GM23248 (cell line): ENCODE measurements at regions not wholly inside any gene's neighbourhood (a gene's known extent, or its start where the extent isn't known, plus 50 kb on each side); places are given as distances from the start of the nearest gene placed in this dataset.

Experiments
- DNase-seq: peaks from one replicate; pipeline ENCODE4 v3.0.0-alpha.2; 2015
- H2AFZ ChIP-seq: fragments of 200-600 bp; sonication (generic); 2 replicates; pipeline ENCODE4 v1.6.1; 2016; ENCODE audit warnings: antibody characterized with exemption
- H3F3A ChIP-seq: fragments of 200-600 bp; sonication (generic); 2 replicates; pipeline ENCODE4 v1.6.1; 2016; ENCODE audit warnings: mild to moderate bottlenecking, antibody characterized with exemption, mixed run types; ENCODE audit not compliant: insufficient read depth
- H3K27ac ChIP-seq: fragments of 200-600 bp; sonication (generic); 2 replicates; pipeline ENCODE4 v1.5.1; 2016; ENCODE audit warnings: mild to moderate bottlenecking
- H3K27me3 ChIP-seq: fragments of 200-600 bp; sonication (generic); replicated peaks from 2 replicates; pipeline ENCODE4 v1.6.1; 2016; ENCODE audit warnings: mild to moderate bottlenecking; ENCODE audit not compliant: insufficient read depth
- H3K36me3 ChIP-seq: fragments of 200-600 bp; sonication (generic); 2 replicates; pipeline ENCODE4 v1.6.1; 2016; ENCODE audit warnings: low read depth, mild to moderate bottlenecking
- H3K4me1 ChIP-seq: fragments of 200-600 bp; sonication (generic); 2 replicates; pipeline ENCODE4 v1.6.1; 2016; ENCODE audit warnings: mild to moderate bottlenecking; ENCODE audit not compliant: insufficient read depth
- H3K4me2 ChIP-seq: fragments of 200-600 bp; sonication (generic); one replicate; pipeline ENCODE4 v1.6.1; 2016; ENCODE audit warnings: mild to moderate bottlenecking; ENCODE audit not compliant: unreplicated experiment
- H3K4me3 ChIP-seq: fragments of 200-600 bp; sonication (generic); 2 replicates; pipeline ENCODE4 v1.5.1; 2016; ENCODE audit warnings: mild to moderate bottlenecking
- H3K79me2 ChIP-seq: fragments of 200-600 bp; sonication (generic); 2 replicates; pipeline ENCODE4 v1.6.1; 2016; ENCODE audit warnings: mild to moderate bottlenecking; ENCODE audit not compliant: insufficient read depth
- H3K9ac ChIP-seq: fragments of 200-600 bp; sonication (generic); 2 replicates; pipeline ENCODE4 v1.6.1; 2016; ENCODE audit warnings: mild to moderate bottlenecking
- H3K9me2 ChIP-seq: fragments of 200-600 bp; sonication (generic); 2 replicates; pipeline ENCODE4 v1.6.1; 2016; ENCODE audit warnings: mixed run types, mild to moderate bottlenecking, moderate library complexity; ENCODE audit not compliant: insufficient read depth
- H3K9me3 ChIP-seq: fragments of 200-600 bp; sonication (generic); one replicate; pipeline ENCODE4 v1.6.1; 2017; ENCODE audit warnings: low read depth
- H4K20me1 ChIP-seq: fragments of 200-600 bp; sonication (generic); 2 replicates; pipeline ENCODE4 v1.6.0; 2016; ENCODE audit not compliant: insufficient read depth
- EZH2 ChIP-seq: fragments of 200-600 bp; sonication (generic); IDR thresholded peaks from 2 replicates; pipeline ENCODE4 v1.6.1; 2018; ENCODE audit warnings: antibody characterized with exemption, mild to moderate bottlenecking; ENCODE audit not compliant: insufficient read depth, poor library complexity, severe bottlenecking
- EZH2phosphoT487 ChIP-seq: fragments of 200-600 bp; sonication (generic); IDR thresholded peaks from 2 replicates; pipeline ENCODE4 v1.6.1; 2018; ENCODE audit warnings: antibody characterized with exemption, moderate library complexity, mild to moderate bottlenecking, low read depth; ENCODE audit not compliant: insufficient read depth
- WGBS, 2 experiments: methylation state at CpG; one replicate each; pipeline ENCODE4 v1.1.6; 2015 to 2017; ENCODE audit warnings: low lambda C conversion rate in 2 of 2, low coverage in 1 of 2; ENCODE audit errors: missing lambda C conversion rate in 2 of 2; 5-methylcytosine and 5-hydroxymethylcytosine counted together
- in situ Hi-C: fragments of 300-500 bp; cut with MboI; formaldehyde crosslinking; loops from 2 replicates; pipeline ENCODE4 v1.15.0; 2020

GRCh38 chr18:41849632-41850031 lies 105.4 kb upstream of the PIK3C3 start:
- in situ Hi-C loops: no loop called here
- no peak for DNase-seq
- Histone ChIP-seq H3K4me2 (no peak overlapping the region), H3K79me2 (no peaks in the 10 kb centered on the region), H3K27me3 (peaks cover 42% of the 10 kb centered on the region), H3K4me3 (no peak overlapping the region), H4K20me1 (no peaks in the 10 kb centered on the region), H3K9ac (no peak overlapping the region), H3K36me3 (no peaks in the 10 kb centered on the region), H3K9me3 (no peaks in the 10 kb centered on the region), H3K27ac (no peak overlapping the region), H2AFZ (no peak overlapping the region), H3K9me2 (no peaks in the 10 kb centered on the region), H3F3A (no peaks in the 10 kb centered on the region), H3K4me1 (no peaks in the 10 kb centered on the region)
- WGBS, 2 experiments: 15 to 18% methylated on average over 3 of the region's 3 CpGs
- TF ChIP-seq EZH2 (no peak), EZH2phosphoT487 (no peak)

GRCh38 chr18:41845563-41845962 lies 109.5 kb upstream of the PIK3C3 start:
- Histone ChIP-seq H3K27me3 (peaks cover 37% of the 10 kb centered on the region; the same call in 1 of the 2 replicates), H3K4me2 (no peak overlapping the region), H3K36me3 (no peaks in the 10 kb centered on the region), H2AFZ (no peak overlapping the region), H3K9me2 (no peaks in the 10 kb centered on the region), H3K9me3 (no peaks in the 10 kb centered on the region), H3K4me3 (no peak overlapping the region), H3K4me1 (no peaks in the 10 kb centered on the region), H3K79me2 (no peaks in the 10 kb centered on the region), H4K20me1 (no peaks in the 10 kb centered on the region), H3F3A (no peaks in the 10 kb centered on the region), H3K9ac (no peak overlapping the region), H3K27ac (no peak overlapping the region)
- in situ Hi-C loops: no loop called here
- no peak for TF ChIP-seq EZH2
- TF ChIP-seq EZH2phosphoT487: no peak
- DNase-seq: no peak
- WGBS, 2 experiments: 57 to 58% methylated on average over 4 of the region's 4 CpGs

- no peaks in the 10 kb centered on the region for H3K4me1 ChIP-seq
- peaks cover 39% of the 10 kb centered on the region; the same call in 1 of the 2 replicates for H3K27me3 ChIP-seq
- DNase-seq: peak; percentile 10
- no peak for TF ChIP-seq EZH2
- TF ChIP-seq EZH2phosphoT487: no peak
- no peaks in the 10 kb centered on the region for H3K79me2 ChIP-seq
- no peak overlapping the region for H3K4me2 ChIP-seq
- no peak overlapping the region for H3K9ac ChIP-seq
- no peaks in the 10 kb centered on the region for H3K9me2 ChIP-seq
- no peak overlapping the region for H2AFZ ChIP-seq
- H3F3A ChIP-seq: no peaks in the 10 kb centered on the region
- no peaks in the 10 kb centered on the region for H3K9me3 ChIP-seq
- no peak overlapping the region for H3K4me3 ChIP-seq
- H4K20me1 ChIP-seq: no peaks in the 10 kb centered on the region
- in situ Hi-C loops: no loop called here
- H3K27ac ChIP-seq: no peak overlapping the region
- H3K36me3 ChIP-seq: no peaks in the 10 kb centered on the region
- WGBS, 2 experiments: 25 to 32% methylated on average over 3 of the region's 3 CpGs
Observed at GRCh38 chr18:41842886-41843285, 112.1 kb upstream of the PIK3C3 start.

GRCh38 chr18:41829647-41830516 lies 125.2 kb upstream of the PIK3C3 start:
- Histone ChIP-seq H2AFZ (no peak overlapping the region), H3K9me3 (no peaks in the 10 kb centered on the region), H4K20me1 (no peaks in the 10 kb centered on the region), H3K36me3 (no peaks in the 10 kb centered on the region), H3K79me2 (no peaks in the 10 kb centered on the region), H3K4me3 (no peak overlapping the region), H3K27me3 (peaks cover 19% of the 10 kb centered on the region), H3F3A (no peaks in the 10 kb centered on the region), H3K27ac (no peak overlapping the region), H3K9ac (no peak overlapping the region), H3K4me1 (no peaks in the 10 kb centered on the region), H3K4me2 (no peak overlapping the region), H3K9me2 (no peaks in the 10 kb centered on the region)
- DNase-seq: no peak
- WGBS, 2 experiments: 42 to 47% methylated on average over 10 of the region's 10 CpGs
- in situ Hi-C loops: no loop called here
- TF ChIP-seq EZH2phosphoT487: no peak
- no peak for TF ChIP-seq EZH2
